PC-9 (cell line): ENCODE measurements at regions not wholly inside any gene's neighbourhood (a gene's known extent, or its start where the extent isn't known, plus 50 kb on each side); places are given as distances from the start of the nearest gene placed in this dataset.

Experiments
- BruUV-seq: library from RNA; stranded (reverse); fragments of 400-500 nt; replicated peaks from 2 replicates; lab custom pipeline; 2021; lab: Mats Ljungman, UMichigan
- CTCF ChIA-PET: fragments of 300-600 bp; sonication (Branson Sonifier 250); formaldehyde crosslinking; loops from one replicate; lab custom pipeline; 2022; ENCODE audit warnings: antibody characterized with exemption; lab: Charles Lee
- POLR2A ChIA-PET: fragments of 300-600 bp; sonication (Branson Sonifier 250); formaldehyde crosslinking; loops from one replicate; lab custom pipeline; 2022; ENCODE audit warnings: antibody characterized with exemption; ENCODE audit not compliant: unreplicated experiment; lab: Charles Lee
- DNase-seq, 2 experiments: peaks; one replicate each; pipeline versions ENCODE4 v3.0.0 to v3.0.0-alpha.2; 2015 to 2022; ENCODE audit warnings: mixed read lengths in 1 of 2
- H2AFZ ChIP-seq: fragments of 200-600 bp; sonication (generic); 2 replicates; pipeline ENCODE4 v1.8.1; 2017; ENCODE audit warnings: antibody characterized with exemption
- H3F3A ChIP-seq: fragments of 200-600 bp; sonication (generic); 2 replicates; pipeline ENCODE4 v1.8.1; 2017; ENCODE audit warnings: antibody characterized with exemption, mild to moderate bottlenecking, low read depth; ENCODE audit not compliant: insufficient read depth
- H3K27ac ChIP-seq: fragments of 200-600 bp; sonication (generic); 2 replicates; pipeline ENCODE4 v1.6.1; 2016; ENCODE audit warnings: mixed run types
- H3K27me3 ChIP-seq: fragments of 200-600 bp; sonication (generic); 2 replicates; pipeline ENCODE4 v1.6.1; 2016; ENCODE audit warnings: low read depth, mixed run types; ENCODE audit not compliant: insufficient read depth
- H3K36me3 ChIP-seq: fragments of 200-600 bp; sonication (generic); 2 replicates; pipeline ENCODE4 v1.6.1; 2016; ENCODE audit warnings: low read depth, mixed run types
- H3K4me1 ChIP-seq: fragments of 200-600 bp; sonication (generic); replicated peaks from 2 replicates; pipeline ENCODE4 v1.6.1; 2016; ENCODE audit warnings: mixed run types; ENCODE audit not compliant: insufficient read depth
- H3K4me2 ChIP-seq: fragments of 200-600 bp; sonication (generic); 2 replicates; pipeline ENCODE4 v1.6.1; 2017; ENCODE audit warnings: mixed run types
- H3K4me3 ChIP-seq: fragments of 200-600 bp; sonication (generic); 2 replicates; pipeline ENCODE4 v1.6.1; 2016; ENCODE audit warnings: mixed run types
- H3K79me2 ChIP-seq: fragments of 200-600 bp; sonication (generic); 2 replicates; pipeline ENCODE4 v1.6.1; 2017; ENCODE audit warnings: low read depth, mixed run types
- H3K9me2 ChIP-seq: fragments of 200-600 bp; sonication (generic); 2 replicates; pipeline ENCODE4 v1.8.1; 2017; ENCODE audit warnings: mild to moderate bottlenecking; ENCODE audit not compliant: insufficient read depth
- H3K9me3 ChIP-seq: fragments of 200-600 bp; sonication (generic); 2 replicates; pipeline ENCODE4 v1.8.1; 2016; ENCODE audit warnings: low read depth; ENCODE audit not compliant: insufficient read depth
- H4K20me1 ChIP-seq: fragments of 200-600 bp; sonication (generic); 2 replicates; pipeline ENCODE4 v1.8.1; 2017; ENCODE audit not compliant: insufficient read depth
- EZH2 ChIP-seq: fragments of 200-600 bp; sonication (generic); IDR thresholded peaks from 2 replicates; pipeline ENCODE4 v1.8.0; 2017; ENCODE audit warnings: antibody characterized with exemption, low read depth
- intact Hi-C: fragments of 100-400 bp; cut with micrococcal nuclease; formaldehyde crosslinking; loops from one replicate; pipeline ENCODE4 v1.10.0; 2022; ENCODE audit not compliant: unreplicated experiment
- TF ChIP-seq, protein P1 (sequence below): fragments of 200-600 bp; sonication (generic); conservative IDR thresholded peaks from 2 replicates; pipeline ENCODE4 v1.6.1; 2017; ENCODE audit warnings: mixed run types, antibody characterized with exemption, mild to moderate bottlenecking, moderate library complexity

- TF ChIP-seq, protein P1, sequence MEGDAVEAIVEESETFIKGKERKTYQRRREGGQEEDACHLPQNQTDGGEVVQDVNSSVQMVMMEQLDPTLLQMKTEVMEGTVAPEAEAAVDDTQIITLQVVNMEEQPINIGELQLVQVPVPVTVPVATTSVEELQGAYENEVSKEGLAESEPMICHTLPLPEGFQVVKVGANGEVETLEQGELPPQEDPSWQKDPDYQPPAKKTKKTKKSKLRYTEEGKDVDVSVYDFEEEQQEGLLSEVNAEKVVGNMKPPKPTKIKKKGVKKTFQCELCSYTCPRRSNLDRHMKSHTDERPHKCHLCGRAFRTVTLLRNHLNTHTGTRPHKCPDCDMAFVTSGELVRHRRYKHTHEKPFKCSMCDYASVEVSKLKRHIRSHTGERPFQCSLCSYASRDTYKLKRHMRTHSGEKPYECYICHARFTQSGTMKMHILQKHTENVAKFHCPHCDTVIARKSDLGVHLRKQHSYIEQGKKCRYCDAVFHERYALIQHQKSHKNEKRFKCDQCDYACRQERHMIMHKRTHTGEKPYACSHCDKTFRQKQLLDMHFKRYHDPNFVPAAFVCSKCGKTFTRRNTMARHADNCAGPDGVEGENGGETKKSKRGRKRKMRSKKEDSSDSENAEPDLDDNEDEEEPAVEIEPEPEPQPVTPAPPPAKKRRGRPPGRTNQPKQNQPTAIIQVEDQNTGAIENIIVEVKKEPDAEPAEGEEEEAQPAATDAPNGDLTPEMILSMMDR = no peak
- no peak for TF ChIP-seq EZH2
- BruUV-seq = no TSS peak
- Histone ChIP-seq H3K36me3 (no peaks in the 10 kb centered on the region), H3F3A (no peaks in the 10 kb centered on the region), H2AFZ (no peak overlapping the region), H3K27ac (no peak overlapping the region), H3K79me2 (no peaks in the 10 kb centered on the region), H3K27me3 (peaks cover 3% of the 10 kb centered on the region; the same call in 1 of the 2 replicates), H3K4me1 (0 out of 2 replicates have a peak, but pooled peaks cover 6% of the 10 kb centered on the region), H3K4me3 (no peak overlapping the region), H4K20me1 (no peaks in the 10 kb centered on the region), H3K9me2 (no peaks in the 10 kb centered on the region), H3K4me2 (no peak overlapping the region), H3K9me3 (no peaks in the 10 kb centered on the region)
- CTCF ChIA-PET = no interaction called here
- intact Hi-C loops = no loop called here
- no peak for DNase-seq
- POLR2A ChIA-PET = no interaction called here
Measured at GRCh38 chr2:235371018-235371417, 122.8 kb upstream of the AGAP1 start.

DNA sequence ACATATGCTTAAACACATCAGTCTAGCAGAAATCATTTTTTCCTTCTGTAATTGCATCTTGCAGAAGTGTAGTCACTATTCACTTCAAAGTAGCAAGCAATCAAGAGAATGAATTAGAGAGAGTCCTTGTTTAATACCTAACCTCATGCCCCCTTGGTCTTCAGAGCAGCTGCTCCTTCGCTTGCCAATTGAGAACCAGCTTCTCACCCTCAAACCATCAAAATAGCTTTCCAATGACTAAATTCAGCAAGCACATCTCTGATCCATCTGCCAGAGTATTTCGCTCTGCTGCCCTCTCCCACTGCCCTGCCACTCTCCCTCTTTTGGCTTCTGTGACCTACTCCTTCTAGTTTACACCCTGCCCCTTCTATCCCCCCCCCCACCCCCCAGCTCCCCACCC is 120.7 kb upstream of the AGAP1 start:
- Histone ChIP-seq H3K36me3 (no peaks in the 10 kb centered on the region), H2AFZ (no peak overlapping the region), H3K9me2 (no peaks in the 10 kb centered on the region), H3K4me1 (peaks cover 9% of the 10 kb centered on the region), H3K4me2 (no peak overlapping the region), H3K79me2 (no peaks in the 10 kb centered on the region), H3K9me3 (no peaks in the 10 kb centered on the region), H3K27ac (no peak overlapping the region), H4K20me1 (no peaks in the 10 kb centered on the region), H3K4me3 (no peak overlapping the region), H3K27me3 (peaks cover 3% of the 10 kb centered on the region; the same call in 1 of the 2 replicates), H3F3A (peaks cover 3% of the 10 kb centered on the region; the same call in 1 of the 2 replicates)
- TF ChIP-seq EZH2 = no peak
- TF ChIP-seq, protein P1 = no peak
- DNase-seq = no peak
- intact Hi-C loops = no loop called here
- no TSS peak for BruUV-seq
- POLR2A ChIA-PET = no interaction called here
- CTCF ChIA-PET = no interaction called here

DNA sequence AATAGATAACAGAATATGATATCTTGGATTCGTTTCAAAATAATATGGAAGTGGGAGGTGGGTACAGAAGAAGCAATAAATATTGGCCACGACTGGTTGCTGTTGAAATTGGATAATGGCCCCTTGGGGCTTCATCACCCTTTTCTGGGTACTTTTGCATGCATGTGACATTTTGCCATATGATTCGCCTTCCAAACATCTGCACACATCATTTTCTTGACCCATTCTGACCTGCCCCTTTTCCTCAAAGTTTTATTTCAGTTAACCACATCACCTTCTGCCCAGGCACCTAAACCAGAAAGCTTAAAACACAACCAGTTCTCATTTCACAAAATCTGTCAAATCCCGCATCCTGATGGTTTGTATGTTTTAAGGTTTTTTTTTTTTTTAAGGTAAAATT is 116.7 kb upstream of the AGAP1 start:
- Histone ChIP-seq H3K9me2 (no peaks in the 10 kb centered on the region), H3K4me3 (no peak overlapping the region), H3K4me2 (no peak overlapping the region), H3K27me3 (no peaks in the 10 kb centered on the region), H2AFZ (no peak overlapping the region), H3F3A (peaks cover 3% of the 10 kb centered on the region; the same call in 1 of the 2 replicates), H3K27ac (no peak overlapping the region), H3K4me1 (peaks cover 14% of the 10 kb centered on the region), H4K20me1 (no peaks in the 10 kb centered on the region), H3K79me2 (no peaks in the 10 kb centered on the region), H3K36me3 (no peaks in the 10 kb centered on the region), H3K9me3 (no peaks in the 10 kb centered on the region)
- ChIA-PET POLR2A (no interaction called here), CTCF (interaction anchor here (0.7 kb wide), 1 partner anchor 62 kb away, joined by 3 read pairs; no protein-coding TSS in a partner anchor)
- intact Hi-C loops = no loop called here
- no peak for TF ChIP-seq EZH2
- TF ChIP-seq, protein P1 = no peak
- no TSS peak for BruUV-seq
- no peak for DNase-seq
